ENCODE measurements at regions not wholly inside any gene's neighbourhood (a gene's known extent, or its start where the extent isn't known, plus 50 kb on each side); places are given as distances from the start of the nearest gene placed in this dataset.
A peak's percentile ranks its signal among the peaks of the same experiment; 100 is the strongest.

- no peak for DNase-seq (ENCODE audit: low read depth)
- TF ChIP-seq, protein P1, sequence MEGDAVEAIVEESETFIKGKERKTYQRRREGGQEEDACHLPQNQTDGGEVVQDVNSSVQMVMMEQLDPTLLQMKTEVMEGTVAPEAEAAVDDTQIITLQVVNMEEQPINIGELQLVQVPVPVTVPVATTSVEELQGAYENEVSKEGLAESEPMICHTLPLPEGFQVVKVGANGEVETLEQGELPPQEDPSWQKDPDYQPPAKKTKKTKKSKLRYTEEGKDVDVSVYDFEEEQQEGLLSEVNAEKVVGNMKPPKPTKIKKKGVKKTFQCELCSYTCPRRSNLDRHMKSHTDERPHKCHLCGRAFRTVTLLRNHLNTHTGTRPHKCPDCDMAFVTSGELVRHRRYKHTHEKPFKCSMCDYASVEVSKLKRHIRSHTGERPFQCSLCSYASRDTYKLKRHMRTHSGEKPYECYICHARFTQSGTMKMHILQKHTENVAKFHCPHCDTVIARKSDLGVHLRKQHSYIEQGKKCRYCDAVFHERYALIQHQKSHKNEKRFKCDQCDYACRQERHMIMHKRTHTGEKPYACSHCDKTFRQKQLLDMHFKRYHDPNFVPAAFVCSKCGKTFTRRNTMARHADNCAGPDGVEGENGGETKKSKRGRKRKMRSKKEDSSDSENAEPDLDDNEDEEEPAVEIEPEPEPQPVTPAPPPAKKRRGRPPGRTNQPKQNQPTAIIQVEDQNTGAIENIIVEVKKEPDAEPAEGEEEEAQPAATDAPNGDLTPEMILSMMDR (IDR thresholded peaks at IDR 0.05; ENCODE audit: control insufficient read depth, extremely low read depth, insufficient read depth): no peak
- no peak overlapping the region for H3K4me3 ChIP-seq (ENCODE audit: low read depth, low read length)
These were observed 435.0 kb upstream of the SMIM21 start for GRCh38 chr18:75862458-75862857.

GRCh38 chr18:75860166-75860565, 432.7 kb upstream of the SMIM21 start:
- DNase-seq (ENCODE audit: low read depth): no peak

DNA sequence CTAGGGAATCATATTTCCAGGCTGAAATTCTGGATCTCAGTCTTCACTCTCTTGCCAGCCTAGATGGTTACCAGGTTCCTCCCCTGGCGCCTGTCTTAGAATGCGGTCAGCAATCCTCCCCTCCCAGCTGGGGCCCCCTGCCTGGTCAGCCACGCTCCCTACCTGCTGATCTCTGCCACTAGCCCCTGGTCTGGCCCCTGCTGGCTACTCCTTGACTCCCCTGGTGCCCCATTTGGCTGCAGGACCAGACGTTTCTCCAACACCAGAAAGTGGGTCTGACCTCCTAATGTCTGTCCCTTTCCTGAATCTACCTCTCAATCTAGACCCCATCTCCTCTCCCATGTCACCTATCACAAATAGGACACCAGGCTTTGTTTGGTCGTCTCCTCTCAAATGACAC, 432.0 kb upstream of the SMIM21 start:
- DNase-seq (ENCODE audit: low read depth): no peak
- H3K4me3 ChIP-seq (ENCODE audit: low read depth, low read length): no peak overlapping the region
- TF ChIP-seq, protein P1 (IDR thresholded peaks at IDR 0.05; ENCODE audit: control insufficient read depth, extremely low read depth, insufficient read depth): no peak

More at GRCh38 chr18:75860166-75860565, 432.7 kb upstream of the SMIM21 start:
- TF ChIP-seq, protein P1 (IDR thresholded peaks at IDR 0.05; ENCODE audit: control insufficient read depth, extremely low read depth, insufficient read depth): no peak
- H3K4me3 ChIP-seq (ENCODE audit: low read depth, low read length): no peak overlapping the region

DNA sequence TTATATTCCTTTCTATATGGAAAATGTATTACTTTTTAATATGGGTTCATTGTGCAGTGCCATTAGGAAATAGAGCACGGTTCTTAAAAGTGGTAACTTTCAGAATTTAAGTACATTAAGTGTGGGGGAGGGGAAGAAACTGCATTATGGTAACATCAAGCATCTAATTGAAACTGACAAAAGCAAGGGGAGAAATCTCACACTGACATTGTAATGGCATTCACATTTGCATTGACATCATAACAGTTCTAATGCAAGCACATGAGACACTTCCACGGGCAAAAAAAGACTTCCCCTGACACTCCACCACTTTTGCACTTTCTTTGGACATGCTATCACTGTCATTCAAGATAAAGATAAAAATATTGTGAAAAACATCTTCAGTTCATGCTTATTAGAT, 431.3 kb upstream of the SMIM21 start:
- TF ChIP-seq, protein P1 (IDR thresholded peaks at IDR 0.05; ENCODE audit: control insufficient read depth, extremely low read depth, insufficient read depth): no peak
- DNase-seq (ENCODE audit: low read depth): no peak
- H3K4me3 ChIP-seq (ENCODE audit: low read depth, low read length): no peak overlapping the region

DNA sequence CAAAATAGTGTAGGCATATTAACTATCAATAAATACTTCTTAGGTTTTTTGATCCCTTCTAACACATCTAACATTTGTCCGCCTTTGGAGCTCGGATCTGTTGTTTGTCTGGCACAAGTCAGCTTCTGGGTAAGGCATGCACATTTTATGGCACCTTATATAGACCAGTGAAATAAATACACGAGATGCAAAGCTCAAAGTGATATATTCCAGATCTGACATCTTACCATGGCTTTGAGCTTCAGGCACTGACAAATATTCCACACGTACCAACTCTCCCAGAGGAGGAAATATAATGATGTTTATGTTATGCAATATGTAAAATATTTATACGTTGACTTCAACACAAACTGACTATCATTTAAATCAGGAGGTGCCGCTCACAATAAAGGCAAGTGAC, 430.1 kb upstream of the SMIM21 start:
- DNase-seq (ENCODE audit: low read depth): no peak
- H3K4me3 ChIP-seq (ENCODE audit: low read depth, low read length): no peak overlapping the region
- TF ChIP-seq, protein P1 (IDR thresholded peaks at IDR 0.05; ENCODE audit: control insufficient read depth, extremely low read depth, insufficient read depth): no peak

- H3K4me3 ChIP-seq (ENCODE audit: low read depth, low read length): no peak overlapping the region
- TF ChIP-seq, protein P1 (IDR thresholded peaks at IDR 0.05; ENCODE audit: control insufficient read depth, extremely low read depth, insufficient read depth): no peak
- no peak for DNase-seq (ENCODE audit: low read depth)
These were observed 427.3 kb upstream of the SMIM21 start for GRCh38 chr18:75854808-75855207.

GRCh38 chr18:75854174-75854573, 426.7 kb upstream of the SMIM21 start:
- TF ChIP-seq, protein P1 (IDR thresholded peaks at IDR 0.05; ENCODE audit: control insufficient read depth, extremely low read depth, insufficient read depth): peak; percentile 54
- no peak for DNase-seq (ENCODE audit: low read depth)
- H3K4me3 ChIP-seq (ENCODE audit: low read depth, low read length): no peak overlapping the region
